H1 (cell line): ENCODE measurements at regions not wholly inside any gene's neighbourhood (a gene's known extent, or its start where the extent isn't known, plus 50 kb on each side); places are given as distances from the start of the nearest gene placed in this dataset.

Experiments used
- NANOG ChIP-seq: IDR thresholded peaks from 2 replicates; pipeline ENCODE4 v1.6.1; 2011; ENCODE audit warnings: low read length, low read depth, mild to moderate bottlenecking, inconsistent platforms; ENCODE audit not compliant: insufficient read depth, poor library complexity, severe bottlenecking
- PHF8 ChIP-seq: fragments of 200-600 bp; sonication (generic); conservative IDR thresholded peaks from 2 replicates; pipeline ENCODE4 v1.7.1; 2012; ENCODE audit warnings: low read depth, mild to moderate bottlenecking, inconsistent platforms, low read length, moderate library complexity
- SIX5 ChIP-seq: IDR thresholded peaks from 2 replicates; pipeline ENCODE4 v1.6.1; 2011; ENCODE audit warnings: mild to moderate bottlenecking, low read depth, low read length

DNA sequence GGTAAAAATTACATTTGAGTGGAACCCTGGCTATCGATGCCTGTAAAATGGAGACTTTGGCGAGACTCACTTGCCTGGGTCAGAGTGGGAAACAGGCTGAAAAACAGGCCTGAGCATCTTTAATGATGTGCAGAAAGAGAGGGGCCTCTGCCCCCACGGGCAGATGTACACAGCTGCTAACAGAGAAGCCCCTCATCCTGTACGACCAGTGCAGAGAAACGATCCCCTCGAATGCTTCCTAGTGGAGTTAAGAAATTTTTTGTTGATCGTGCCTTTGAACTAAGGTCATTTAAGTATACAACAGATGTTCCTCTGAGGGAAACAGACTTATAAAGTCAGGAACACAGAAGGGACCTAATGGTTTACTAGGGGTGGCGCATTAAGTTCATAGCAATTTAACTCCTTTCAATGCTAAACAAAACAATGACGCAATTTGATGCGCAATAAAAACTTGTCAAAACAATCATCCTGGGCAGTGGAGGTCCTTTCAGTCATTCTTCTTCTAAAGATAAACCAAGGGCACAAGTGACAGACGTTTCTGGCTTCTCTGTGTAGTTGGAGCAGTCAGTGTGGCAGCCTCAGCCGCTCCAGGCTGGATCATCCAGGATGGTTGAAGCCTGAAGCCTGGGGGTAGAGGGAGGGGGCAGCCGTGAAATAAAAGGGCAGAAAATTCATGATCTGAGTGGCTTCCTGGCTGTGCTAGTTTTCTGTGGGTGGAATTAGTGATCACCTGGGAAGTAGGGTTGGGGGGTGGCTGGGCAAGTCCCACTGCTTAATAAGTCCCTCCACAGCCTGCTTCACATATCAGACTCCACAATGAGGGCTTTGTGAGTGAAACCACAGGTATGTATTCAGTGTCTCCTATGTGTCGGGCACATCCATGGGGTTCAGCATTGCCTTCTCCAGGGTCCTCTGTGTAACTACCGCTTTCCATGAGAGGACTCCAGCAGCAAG, 50.8 kb upstream of the MRPS22 start (continued):
- TF ChIP-seq PHF8 (no peak), SIX5 (no peak), NANOG (no peak)
